ENCODE measurements at regions not wholly inside any gene's neighbourhood (a gene's known extent, or its start where the extent isn't known, plus 50 kb on each side); places are given as distances from the start of the nearest gene placed in this dataset.
"Not testable (repeated sequence)": the region's sequence is repeated elsewhere in the genome, so short reads cannot be mapped to it uniquely, and the experiment has no call there.

- DNase-seq (ENCODE audit: low read depth in 4 of 4, low spot score in 2 of 4), result no peak
These were observed 355.3 kb upstream of the AMOT start for GRCh38 chrX:113195949-113196348.

- DNase-seq (ENCODE audit: low read depth in 4 of 4, low spot score in 2 of 4), result no peak
These were observed 351.8 kb upstream of the AMOT start for GRCh38 chrX:113192418-113192817.

- no peak for DNase-seq (ENCODE audit: low read depth in 4 of 4, low spot score in 2 of 4)
These were observed 316.9 kb upstream of the AMOT start for GRCh38 chrX:113157496-113157895.

DNA sequence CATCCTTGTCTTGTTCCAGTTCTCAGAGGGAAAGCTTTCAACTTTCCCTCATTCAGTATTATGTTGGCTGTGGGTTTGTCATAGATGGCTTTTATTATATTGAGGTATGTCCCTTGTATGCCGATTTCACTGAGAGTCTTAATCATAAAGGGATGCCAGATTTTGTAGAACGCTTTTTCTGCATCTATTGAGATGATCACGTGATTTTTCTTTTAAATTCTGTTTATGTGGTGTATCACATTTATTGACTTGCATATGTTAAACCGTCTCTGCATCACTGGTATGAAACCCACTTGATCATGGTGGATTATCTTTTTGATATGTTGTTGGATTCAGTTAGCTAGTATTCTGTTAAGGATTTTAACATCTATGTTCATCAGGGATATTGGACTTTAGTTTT is 313.7 kb upstream of the AMOT start:
- DNase-seq (ENCODE audit: low read depth in 4 of 4, low spot score in 2 of 4), result not testable (repeated sequence)

GRCh38 chrX:113136836-113137235 is 296.2 kb upstream of the AMOT start:
- no peak for DNase-seq (ENCODE audit: low read depth in 4 of 4, low spot score in 2 of 4)

- no peak for DNase-seq (ENCODE audit: low read depth in 4 of 4, low spot score in 2 of 4)
These were observed 292.7 kb upstream of the AMOT start for GRCh38 chrX:113133316-113133715.

DNA sequence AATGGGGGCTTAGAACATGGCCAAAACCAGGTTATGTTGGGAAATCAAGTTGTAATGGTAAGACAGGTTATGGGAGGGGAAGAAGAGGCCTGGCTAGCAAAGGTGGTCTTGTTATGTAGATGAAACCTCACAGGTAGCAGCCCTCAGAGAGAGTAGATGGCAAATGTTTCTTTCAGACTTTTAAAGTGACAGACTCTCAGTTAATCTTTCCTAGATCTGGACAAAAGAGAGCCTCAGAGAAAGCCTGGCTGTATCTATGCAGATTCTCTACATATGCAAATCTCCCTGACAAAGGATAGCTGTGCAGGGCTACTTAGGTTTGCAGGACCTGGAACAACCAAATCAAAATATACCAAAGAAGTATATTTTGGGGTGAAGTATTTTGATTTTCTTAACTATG is 284.1 kb upstream of the AMOT start:
- DNase-seq (ENCODE audit: low read depth in 4 of 4, low spot score in 2 of 4), result no peak

GRCh38 chrX:113075521-113075920 is 234.9 kb upstream of the AMOT start:
- DNase-seq (ENCODE audit: low read depth in 4 of 4, low spot score in 2 of 4), result no peak

DNA sequence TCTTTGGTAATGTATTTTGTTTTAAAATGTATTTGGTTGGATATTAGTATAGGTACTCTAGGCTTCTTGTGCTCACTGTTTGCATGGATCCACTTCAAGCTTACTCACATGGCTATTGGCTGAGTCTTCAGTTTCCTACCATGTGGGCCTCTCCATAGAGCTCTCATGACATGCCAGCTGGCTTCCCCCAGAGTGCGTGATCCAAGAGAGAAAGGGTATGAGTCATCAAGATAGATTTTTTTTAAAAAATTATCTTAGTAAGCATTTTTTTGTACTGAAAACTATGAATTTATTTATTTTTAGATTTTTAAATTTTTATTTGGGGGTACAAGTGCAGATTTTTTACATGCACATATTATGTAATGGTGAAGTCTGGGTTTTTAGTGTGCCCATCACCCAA is 219.1 kb upstream of the AMOT start:
- no peak for DNase-seq (ENCODE audit: low read depth in 4 of 4, low spot score in 2 of 4)

GRCh38 chrX:113058634-113059033 is 218.0 kb upstream of the AMOT start:
- no peak for DNase-seq (ENCODE audit: low read depth in 4 of 4, low spot score in 2 of 4)

DNA sequence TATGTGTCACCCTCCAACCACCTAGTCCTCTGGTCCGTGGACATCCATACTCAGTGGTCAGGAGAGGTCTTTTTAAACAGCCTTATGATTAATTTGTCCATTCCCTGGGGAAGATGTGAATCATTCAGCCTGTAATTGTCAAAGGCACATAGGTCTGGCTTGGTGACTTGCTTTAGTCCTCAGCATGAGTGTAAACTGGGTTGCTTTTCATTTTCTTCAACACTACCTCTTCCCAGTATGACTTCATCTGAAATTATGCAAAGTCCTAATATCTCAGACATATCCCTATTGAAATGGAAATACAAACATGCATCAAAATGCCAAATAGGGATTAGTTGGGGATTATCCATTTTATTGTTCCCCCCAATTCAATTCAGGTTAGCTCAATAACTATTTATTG is 208.3 kb upstream of the AMOT start:
- no peak for DNase-seq (ENCODE audit: low read depth in 4 of 4, low spot score in 2 of 4)

GRCh38 chrX:113048480-113048879 is 207.8 kb upstream of the AMOT start:
- no peak for DNase-seq (ENCODE audit: low read depth in 4 of 4, low spot score in 2 of 4)

DNA sequence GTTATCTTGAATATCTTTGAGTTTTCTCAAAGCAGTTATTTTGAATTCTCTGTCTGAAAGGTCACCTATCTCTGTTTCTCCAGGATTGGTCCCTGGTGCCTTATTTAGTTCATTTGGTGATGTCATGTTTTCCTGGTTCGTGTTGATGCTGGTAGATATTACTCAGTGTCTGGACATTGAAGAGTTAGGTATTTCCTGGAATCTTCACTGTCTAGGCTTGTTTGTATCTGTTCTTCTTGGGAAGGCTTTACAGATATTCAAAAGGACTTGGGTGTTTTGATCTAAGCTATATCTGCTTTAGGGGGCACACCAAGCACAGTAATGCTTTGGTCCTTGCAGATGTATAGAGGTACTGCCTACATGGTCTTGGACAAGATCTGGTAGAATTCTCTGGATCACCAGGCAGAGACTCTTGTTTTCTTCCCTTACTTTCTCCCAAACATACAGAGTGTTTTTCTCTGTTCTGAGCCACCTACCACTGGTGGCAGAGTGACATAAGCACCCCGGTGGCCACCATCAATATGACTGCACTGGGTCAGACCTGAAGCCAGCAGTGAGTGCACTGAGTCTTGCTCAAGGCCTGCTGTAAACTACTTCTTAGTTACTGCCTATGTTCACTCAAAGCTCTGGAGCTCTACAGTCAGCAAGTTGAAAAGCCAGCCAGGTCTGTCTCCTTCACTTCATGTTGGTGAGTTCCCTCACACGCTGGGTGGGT is 193.5 kb upstream of the AMOT start:
- DNase-seq (ENCODE audit: low read depth in 4 of 4, low spot score in 2 of 4), result no peak

DNA sequence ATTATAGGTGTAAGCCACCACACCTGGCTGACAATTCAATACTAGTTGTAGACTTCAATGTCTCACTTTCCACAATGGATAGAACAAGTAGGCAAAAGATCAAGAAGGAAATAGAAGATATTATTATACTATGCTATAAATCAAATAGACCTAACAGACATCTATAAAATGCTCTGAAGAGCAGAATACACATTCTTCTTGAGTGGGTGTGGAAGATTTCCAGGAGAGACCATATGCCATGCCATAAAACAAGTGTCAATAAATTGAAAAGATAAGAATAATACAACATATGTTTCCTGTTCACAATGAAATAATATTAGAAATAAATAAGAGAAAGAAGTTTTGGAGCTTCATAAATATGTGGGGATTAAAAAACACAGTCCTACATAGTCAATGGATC is 179.3 kb upstream of the AMOT start:
- no peak for DNase-seq (ENCODE audit: low read depth in 4 of 4, low spot score in 2 of 4)

GRCh38 chrX:113009837-113010236 is 169.2 kb upstream of the AMOT start:
- no peak for DNase-seq (ENCODE audit: low read depth in 4 of 4, low spot score in 2 of 4)

- DNase-seq (ENCODE audit: low read depth in 4 of 4, low spot score in 2 of 4), result no peak
These were observed 168.4 kb upstream of the AMOT start for GRCh38 chrX:113009029-113009428.

DNA sequence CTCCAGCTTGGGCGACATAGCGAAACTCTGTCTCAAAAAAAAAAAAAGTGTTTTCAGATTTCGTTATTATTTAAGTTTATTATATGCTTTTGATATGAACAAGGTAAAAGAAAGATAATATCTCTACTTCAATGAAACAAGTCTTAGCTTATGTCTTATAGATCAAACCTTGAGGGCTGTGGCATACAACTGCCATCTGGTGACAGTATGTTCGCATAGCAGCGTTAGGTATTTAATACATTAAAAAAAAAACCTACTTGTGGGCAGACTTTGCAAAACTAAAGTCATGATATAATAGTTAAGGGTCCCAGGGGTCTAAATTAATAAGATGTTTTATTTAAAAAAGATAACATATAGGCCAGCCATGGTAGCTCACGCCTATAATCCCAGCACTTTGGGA is 161.2 kb upstream of the AMOT start:
- DNase-seq (ENCODE audit: low read depth in 4 of 4, low spot score in 2 of 4), result no peak

GRCh38 chrX:112997991-112998390 is 157.4 kb upstream of the AMOT start:
- no peak for DNase-seq (ENCODE audit: low read depth in 4 of 4, low spot score in 2 of 4)

- DNase-seq (ENCODE audit: low read depth in 4 of 4, low spot score in 2 of 4), result no peak
These were observed 151.2 kb upstream of the AMOT start for GRCh38 chrX:112991801-112992200.

GRCh38 chrX:112979879-112980278 is 139.2 kb upstream of the AMOT start:
- no peak for DNase-seq (ENCODE audit: low read depth in 4 of 4, low spot score in 2 of 4)

GRCh38 chrX:112968351-112969133 is 127.9 kb upstream of the AMOT start:
- DNase-seq (ENCODE audit: low read depth in 4 of 4, low spot score in 2 of 4), result no peak

GRCh38 chrX:112967903-112968302 is 127.3 kb upstream of the AMOT start:
- no peak for DNase-seq (ENCODE audit: low read depth in 4 of 4, low spot score in 2 of 4)

Measured in left renal cortex interstitium (tissue), 4 donors.